ENCODE measurements at regions not wholly inside any gene's neighbourhood (a gene's known extent, or its start where the extent isn't known, plus 50 kb on each side); places are given as distances from the start of the nearest gene placed in this dataset.

DNA sequence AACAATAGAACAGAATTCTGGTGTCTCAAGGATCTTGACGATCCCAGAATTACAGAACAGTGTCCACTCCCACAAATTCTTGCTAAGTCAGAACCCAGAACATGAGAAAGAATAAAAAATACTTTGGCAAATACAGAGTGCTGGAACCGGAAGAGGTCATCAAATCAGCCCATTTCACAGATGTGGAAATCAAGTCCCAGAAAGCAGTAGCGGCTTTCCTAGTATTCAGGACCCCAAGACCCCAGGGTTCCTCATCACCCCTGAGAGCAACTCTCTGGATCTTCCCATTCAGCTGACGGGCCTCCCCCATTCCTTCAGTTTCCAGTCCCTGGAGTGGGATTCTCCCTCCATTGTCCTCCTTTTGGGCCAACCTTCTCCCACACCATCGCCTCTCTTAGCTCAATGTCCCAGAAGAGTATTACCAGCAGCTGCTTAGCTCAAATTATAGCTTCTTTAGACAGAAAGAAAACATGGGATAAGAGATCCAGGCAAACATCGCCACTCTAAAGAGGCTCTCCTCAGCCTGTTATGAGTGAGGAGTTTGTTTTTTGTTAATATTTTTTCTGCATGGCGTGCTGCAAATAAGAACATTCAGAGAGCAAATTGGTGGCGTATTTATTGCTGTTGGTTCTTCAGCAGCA, 268.3 kb downstream of the MN1 start:
- Histone ChIP-seq H3T11ph (ENCODE audit: low read length) (no peak overlapping the region), H3K23ac (ENCODE audit: insufficient read length, low read depth, low read length) (no peak overlapping the region), H3K23me2 (ENCODE audit: insufficient read length, low read depth, low read length, poor library complexity, severe bottlenecking) (no peaks in the 10 kb centered on the region), H4K5ac (ENCODE audit: insufficient read length, low read depth, low read length) (no peak overlapping the region), H2BK15ac (ENCODE audit: low read depth, low read length) (no peak overlapping the region), H3K56ac (ENCODE audit: insufficient read length, low read depth, low read length) (no peak overlapping the region), H3K9ac (ENCODE audit: extremely low read depth, insufficient read length, low read length) (no peak overlapping the region), H4K20me1 (ENCODE audit: control insufficient read depth, insufficient read depth, insufficient read length) (no peaks in the 10 kb centered on the region), H3K9me3 (ENCODE audit: control insufficient read depth, low read depth, low read length) (no peaks in the 10 kb centered on the region), H3K4me1 (ENCODE audit: insufficient read depth, low read length) (no peaks in the 10 kb centered on the region), H4K8ac (replicated peaks; ENCODE audit: insufficient read length, low read depth, low read length) (no peak overlapping the region), H3K79me2 (ENCODE audit: insufficient read depth, low read length) (no peaks in the 10 kb centered on the region; the same call in 1 of the 2 replicates), H3K27me3 (ENCODE audit: insufficient read depth, low read length) (no peaks in the 10 kb centered on the region), H3K4ac (ENCODE audit: low read depth, low read length) (no peak overlapping the region), H3K18ac (ENCODE audit: insufficient read length, low read depth, low read length) (no peak overlapping the region), H2BK20ac (ENCODE audit: low read depth, low read length, poor library complexity, severe bottlenecking) (no peak overlapping the region), H2BK5ac (ENCODE audit: insufficient read length, low read length) (no peak overlapping the region), H4K91ac (ENCODE audit: insufficient read length, low read depth, low read length) (no peak overlapping the region), H3K79me1 (ENCODE audit: insufficient read depth, low read depth, low read length, poor library complexity, severe bottlenecking) (no peaks in the 10 kb centered on the region), H3K27ac (ENCODE audit: insufficient read length, low read depth, low read length) (no peak overlapping the region), H3K4me2 (ENCODE audit: insufficient read depth, insufficient read length, low read length) (no peak overlapping the region), H2BK120ac (ENCODE audit: low read depth, low read length, poor library complexity, severe bottlenecking) (no peak overlapping the region), H2BK12ac (ENCODE audit: insufficient read length, low read depth, low read length) (no peak overlapping the region), H2AK5ac (ENCODE audit: insufficient read length, low read length) (no peak overlapping the region), H3K14ac (ENCODE audit: insufficient read depth, low read length) (no peak overlapping the region), H2AFZ (ENCODE audit: low read length) (no peak overlapping the region)
- TF ChIP-seq, protein P1, sequence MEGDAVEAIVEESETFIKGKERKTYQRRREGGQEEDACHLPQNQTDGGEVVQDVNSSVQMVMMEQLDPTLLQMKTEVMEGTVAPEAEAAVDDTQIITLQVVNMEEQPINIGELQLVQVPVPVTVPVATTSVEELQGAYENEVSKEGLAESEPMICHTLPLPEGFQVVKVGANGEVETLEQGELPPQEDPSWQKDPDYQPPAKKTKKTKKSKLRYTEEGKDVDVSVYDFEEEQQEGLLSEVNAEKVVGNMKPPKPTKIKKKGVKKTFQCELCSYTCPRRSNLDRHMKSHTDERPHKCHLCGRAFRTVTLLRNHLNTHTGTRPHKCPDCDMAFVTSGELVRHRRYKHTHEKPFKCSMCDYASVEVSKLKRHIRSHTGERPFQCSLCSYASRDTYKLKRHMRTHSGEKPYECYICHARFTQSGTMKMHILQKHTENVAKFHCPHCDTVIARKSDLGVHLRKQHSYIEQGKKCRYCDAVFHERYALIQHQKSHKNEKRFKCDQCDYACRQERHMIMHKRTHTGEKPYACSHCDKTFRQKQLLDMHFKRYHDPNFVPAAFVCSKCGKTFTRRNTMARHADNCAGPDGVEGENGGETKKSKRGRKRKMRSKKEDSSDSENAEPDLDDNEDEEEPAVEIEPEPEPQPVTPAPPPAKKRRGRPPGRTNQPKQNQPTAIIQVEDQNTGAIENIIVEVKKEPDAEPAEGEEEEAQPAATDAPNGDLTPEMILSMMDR (conservative IDR thresholded peaks at IDR 0.05) = no peak
- DNase-seq = no peak
- Mint-ChIP-seq H3K36me3 (ENCODE audit: insufficient read depth in 1 of 3, low read depth in 3 of 3) (no peaks in the 10 kb centered on the region; a peak in 1 of 7 replicates), H3K27me3 (ENCODE audit: low read depth) (peaks cover 3% of the 10 kb centered on the region; the same call in 1 of the 2 replicates), H3K4me3 (no peak overlapping the region), H3K4me1 (peaks cover 16% of the 10 kb centered on the region in 2 experiments), H3K27ac (no peak overlapping the region), H3K9me3 (no peaks in the 10 kb centered on the region; a peak in 1 of 5 replicates)
- WGBS (ENCODE audit: extremely low coverage, insufficient read length, low lambda C conversion rate) = no CpG with 5 or more reads among the region's 8 CpGs
